ENCODE measurements at regions not wholly inside any gene's neighbourhood (a gene's known extent, or its start where the extent isn't known, plus 50 kb on each side); places are given as distances from the start of the nearest gene placed in this dataset.

GRCh38 chr5:60184606-60185005, 291.1 kb upstream of the PDE4D start:
- Histone ChIP-seq H3K9me3 (ENCODE audit: low read depth, low read length, poor library complexity, severe bottlenecking) (no peaks in the 10 kb centered on the region), H3K27ac (ENCODE audit: low read depth, low read length, poor library complexity, severe bottlenecking) (no peak overlapping the region), H3K4me1 (ENCODE audit: insufficient read depth, low read length, poor library complexity, severe bottlenecking) (no peaks in the 10 kb centered on the region), H3K36me3 (ENCODE audit: insufficient read depth, low read length, poor library complexity, severe bottlenecking) (no peaks in the 10 kb centered on the region), H3K4me3 (ENCODE audit: low read depth, low read length, poor library complexity, severe bottlenecking) (no peak overlapping the region), H3K27me3 (replicated peaks; ENCODE audit: insufficient read depth, low read depth, low read length, poor library complexity) (peaks cover 55% of the 10 kb centered on the region)
- intact Hi-C loops (cut with micrococcal nuclease; ENCODE audit: unreplicated experiment) = no loop called here
- no peak for TF ChIP-seq CTCF (conservative IDR thresholded peaks at IDR 0.05; ENCODE audit: low read depth, low read length)
- no peak for TF ChIP-seq EZH2 (IDR thresholded peaks at IDR 0.05; ENCODE audit: borderline replicate concordance, low read depth, low read length, poor library complexity, severe bottlenecking)
- no peak for DNase-seq (ENCODE audit: low spot score)
- BruUV-seq (replicated peaks) = no TSS peak
- ChIA-PET CTCF (no interaction called here), POLR2A (ENCODE audit: low non-redundant PET) (no interaction called here)

GRCh38 chr5:60183881-60184280, 290.4 kb upstream of the PDE4D start:
- CTCF ChIA-PET = no interaction called here
- intact Hi-C loops (cut with micrococcal nuclease; ENCODE audit: unreplicated experiment) = no loop called here
- peaks cover 49% of the 10 kb centered on the region for H3K27me3 ChIP-seq (replicated peaks; ENCODE audit: insufficient read depth, low read depth, low read length, poor library complexity)
- H3K4me3 ChIP-seq (ENCODE audit: low read depth, low read length, poor library complexity, severe bottlenecking) = no peak overlapping the region
- no peaks in the 10 kb centered on the region for H3K4me1 ChIP-seq (ENCODE audit: insufficient read depth, low read length, poor library complexity, severe bottlenecking)
- H3K27ac ChIP-seq (ENCODE audit: low read depth, low read length, poor library complexity, severe bottlenecking) = no peak overlapping the region
- no peaks in the 10 kb centered on the region for H3K36me3 ChIP-seq (ENCODE audit: insufficient read depth, low read length, poor library complexity, severe bottlenecking)
- POLR2A ChIA-PET (ENCODE audit: low non-redundant PET) = no interaction called here
- no peak for DNase-seq (ENCODE audit: low spot score)
- TF ChIP-seq CTCF (conservative IDR thresholded peaks at IDR 0.05; ENCODE audit: low read depth, low read length) (no peak), EZH2 (IDR thresholded peaks at IDR 0.05; ENCODE audit: borderline replicate concordance, low read depth, low read length, poor library complexity, severe bottlenecking) (no peak)
- no TSS peak for BruUV-seq (replicated peaks)
- no peaks in the 10 kb centered on the region for H3K9me3 ChIP-seq (ENCODE audit: low read depth, low read length, poor library complexity, severe bottlenecking)

- POLR2A ChIA-PET (ENCODE audit: low non-redundant PET) = no interaction called here
Observed at GRCh38 chr5:60178101-60178500, 284.6 kb upstream of the PDE4D start.

More at GRCh38 chr5:60178101-60178500, 284.6 kb upstream of the PDE4D start:
- DNase-seq (ENCODE audit: low spot score) = peak; percentile 42
- CTCF ChIA-PET = no interaction called here
- no TSS peak for BruUV-seq (replicated peaks)
- H3K9me3 ChIP-seq (ENCODE audit: low read depth, low read length, poor library complexity, severe bottlenecking) = no peaks in the 10 kb centered on the region
- H3K27me3 ChIP-seq (replicated peaks; ENCODE audit: insufficient read depth, low read depth, low read length, poor library complexity) = peaks cover 9% of the 10 kb centered on the region
- no peaks in the 10 kb centered on the region for H3K36me3 ChIP-seq (ENCODE audit: insufficient read depth, low read length, poor library complexity, severe bottlenecking)
- H3K27ac ChIP-seq (ENCODE audit: low read depth, low read length, poor library complexity, severe bottlenecking) = no peak overlapping the region
- TF ChIP-seq CTCF (conservative IDR thresholded peaks at IDR 0.05; ENCODE audit: low read depth, low read length) = no peak
- TF ChIP-seq EZH2 (IDR thresholded peaks at IDR 0.05; ENCODE audit: borderline replicate concordance, low read depth, low read length, poor library complexity, severe bottlenecking) = no peak
- no peaks in the 10 kb centered on the region for H3K4me1 ChIP-seq (ENCODE audit: insufficient read depth, low read length, poor library complexity, severe bottlenecking)
- no peak overlapping the region for H3K4me3 ChIP-seq (ENCODE audit: low read depth, low read length, poor library complexity, severe bottlenecking)
- intact Hi-C loops (cut with micrococcal nuclease; ENCODE audit: unreplicated experiment) = no loop called here

Measured in A673 (cell line).